OCI-LY7 (cell line): ENCODE measurements at regions not wholly inside any gene's neighbourhood (a gene's known extent, or its start where the extent isn't known, plus 50 kb on each side); places are given as distances from the start of the nearest gene placed in this dataset.

Source experiments
- EZH2phosphoT487 ChIP-seq: fragments of 200-600 bp; sonication (generic); IDR thresholded peaks from 2 replicates; pipeline ENCODE4 v1.6.1; 2018; ENCODE audit warnings: low read depth, borderline replicate concordance, mild to moderate bottlenecking, mixed run types, antibody characterized with exemption, low read length, moderate library complexity, mixed read lengths
- TF ChIP-seq, protein P1 (sequence below): fragments of 200-600 bp; sonication (generic); conservative IDR thresholded peaks from 2 replicates; pipeline ENCODE4 v1.5.1; 2014; ENCODE audit warnings: mild to moderate bottlenecking, antibody characterized with exemption, low read length, moderate library complexity, mixed read lengths

DNA sequence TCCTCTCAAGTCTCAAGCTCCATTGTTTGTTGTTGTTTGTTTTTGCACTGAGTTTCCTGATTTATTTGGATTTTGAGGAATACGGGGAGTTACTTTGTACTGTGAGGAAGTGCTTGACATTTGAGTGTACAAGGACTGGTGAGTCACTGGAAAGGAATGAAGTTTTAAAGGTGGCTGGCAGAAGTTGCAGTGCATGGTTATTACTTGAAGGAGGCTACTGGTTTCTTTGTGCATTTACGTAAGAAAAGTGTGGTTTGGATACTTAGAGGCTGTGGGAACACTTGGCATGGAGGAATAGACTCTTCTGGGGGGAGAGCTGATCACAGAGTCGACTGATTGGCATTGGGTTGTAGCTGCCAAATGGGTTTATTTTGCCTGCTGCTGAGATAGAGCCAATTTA lies 919.0 kb downstream of the TAF11L14 start:
- TF ChIP-seq, protein P1, sequence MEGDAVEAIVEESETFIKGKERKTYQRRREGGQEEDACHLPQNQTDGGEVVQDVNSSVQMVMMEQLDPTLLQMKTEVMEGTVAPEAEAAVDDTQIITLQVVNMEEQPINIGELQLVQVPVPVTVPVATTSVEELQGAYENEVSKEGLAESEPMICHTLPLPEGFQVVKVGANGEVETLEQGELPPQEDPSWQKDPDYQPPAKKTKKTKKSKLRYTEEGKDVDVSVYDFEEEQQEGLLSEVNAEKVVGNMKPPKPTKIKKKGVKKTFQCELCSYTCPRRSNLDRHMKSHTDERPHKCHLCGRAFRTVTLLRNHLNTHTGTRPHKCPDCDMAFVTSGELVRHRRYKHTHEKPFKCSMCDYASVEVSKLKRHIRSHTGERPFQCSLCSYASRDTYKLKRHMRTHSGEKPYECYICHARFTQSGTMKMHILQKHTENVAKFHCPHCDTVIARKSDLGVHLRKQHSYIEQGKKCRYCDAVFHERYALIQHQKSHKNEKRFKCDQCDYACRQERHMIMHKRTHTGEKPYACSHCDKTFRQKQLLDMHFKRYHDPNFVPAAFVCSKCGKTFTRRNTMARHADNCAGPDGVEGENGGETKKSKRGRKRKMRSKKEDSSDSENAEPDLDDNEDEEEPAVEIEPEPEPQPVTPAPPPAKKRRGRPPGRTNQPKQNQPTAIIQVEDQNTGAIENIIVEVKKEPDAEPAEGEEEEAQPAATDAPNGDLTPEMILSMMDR = no peak
- no peak for TF ChIP-seq EZH2phosphoT487
